ENCODE measurements at regions not wholly inside any gene's neighbourhood (a gene's known extent, or its start where the extent isn't known, plus 50 kb on each side); places are given as distances from the start of the nearest gene placed in this dataset.

DNA sequence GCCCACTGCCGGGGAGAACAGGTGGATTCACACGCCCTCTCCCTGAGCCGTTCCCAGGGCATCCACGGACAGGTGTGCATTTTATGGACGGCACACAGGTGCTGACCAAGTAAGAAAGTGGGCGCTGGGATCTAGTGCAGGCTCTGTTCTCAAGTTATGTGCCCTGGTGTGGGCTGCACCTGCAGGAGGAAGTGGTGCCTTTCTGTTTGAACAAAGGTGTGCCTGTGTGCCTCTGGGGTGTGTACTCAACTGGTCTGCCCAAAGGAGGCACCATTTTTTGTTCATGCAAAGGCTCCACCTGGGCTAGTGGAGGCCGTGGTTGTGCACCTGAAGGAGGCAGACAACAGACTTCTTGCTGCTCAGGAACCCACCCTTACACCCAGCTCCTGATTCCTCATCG is 88.2 kb upstream of the HK2 start:
- no peaks in the 10 kb centered on the region for H4K20me1 ChIP-seq (ENCODE audit: insufficient read depth)
- H3K79me2 ChIP-seq (replicated peaks; ENCODE audit: insufficient read depth, low read length), result no peaks in the 10 kb centered on the region
- H3K4me3 ChIP-seq (ENCODE audit: low read length), result no peak overlapping the region
- H3K36me3 ChIP-seq (ENCODE audit: insufficient read depth, low read length), result no peaks in the 10 kb centered on the region
- no peak overlapping the region for H3K4me2 ChIP-seq (ENCODE audit: low read length)
- no peaks in the 10 kb centered on the region for H3K27me3 ChIP-seq (ENCODE audit: insufficient read depth, low read depth, low read length)
- no peaks in the 10 kb centered on the region for H3K9me2 ChIP-seq (ENCODE audit: insufficient read depth, low read length)
- H3K9me3 ChIP-seq (ENCODE audit: low read length), result no peaks in the 10 kb centered on the region
- no peak overlapping the region for H3K27ac ChIP-seq (ENCODE audit: low read length)
- no peaks in the 10 kb centered on the region for H3F3A ChIP-seq (ENCODE audit: insufficient read depth, low read length, poor library complexity, severe bottlenecking)
- H3K9ac ChIP-seq (ENCODE audit: low read length), result no peak overlapping the region
- no peak overlapping the region for H2AFZ ChIP-seq (ENCODE audit: low read depth, low read length)
- no peak for TF ChIP-seq MXI1 (conservative IDR thresholded peaks at IDR 0.05; ENCODE audit: poor library complexity, severe bottlenecking)
- no peak for TF ChIP-seq TAF1 (IDR thresholded peaks at IDR 0.05; ENCODE audit: low read depth)
- no peak for TF ChIP-seq RAD21 (conservative IDR thresholded peaks at IDR 0.05)
- TF ChIP-seq, protein P1, sequence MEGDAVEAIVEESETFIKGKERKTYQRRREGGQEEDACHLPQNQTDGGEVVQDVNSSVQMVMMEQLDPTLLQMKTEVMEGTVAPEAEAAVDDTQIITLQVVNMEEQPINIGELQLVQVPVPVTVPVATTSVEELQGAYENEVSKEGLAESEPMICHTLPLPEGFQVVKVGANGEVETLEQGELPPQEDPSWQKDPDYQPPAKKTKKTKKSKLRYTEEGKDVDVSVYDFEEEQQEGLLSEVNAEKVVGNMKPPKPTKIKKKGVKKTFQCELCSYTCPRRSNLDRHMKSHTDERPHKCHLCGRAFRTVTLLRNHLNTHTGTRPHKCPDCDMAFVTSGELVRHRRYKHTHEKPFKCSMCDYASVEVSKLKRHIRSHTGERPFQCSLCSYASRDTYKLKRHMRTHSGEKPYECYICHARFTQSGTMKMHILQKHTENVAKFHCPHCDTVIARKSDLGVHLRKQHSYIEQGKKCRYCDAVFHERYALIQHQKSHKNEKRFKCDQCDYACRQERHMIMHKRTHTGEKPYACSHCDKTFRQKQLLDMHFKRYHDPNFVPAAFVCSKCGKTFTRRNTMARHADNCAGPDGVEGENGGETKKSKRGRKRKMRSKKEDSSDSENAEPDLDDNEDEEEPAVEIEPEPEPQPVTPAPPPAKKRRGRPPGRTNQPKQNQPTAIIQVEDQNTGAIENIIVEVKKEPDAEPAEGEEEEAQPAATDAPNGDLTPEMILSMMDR (IDR thresholded peaks at IDR 0.05; ENCODE audit: poor library complexity, severe bottlenecking), result no peak
- no peak for TF ChIP-seq POLR2AphosphoS5 (IDR thresholded peaks at IDR 0.05)
- TF ChIP-seq EP300 (conservative IDR thresholded peaks at IDR 0.05; ENCODE audit: poor library complexity, severe bottlenecking), result no peak
- no peak for TF ChIP-seq REST (IDR thresholded peaks at IDR 0.05; ENCODE audit: borderline replicate concordance)
- TF ChIP-seq EZH2 (IDR thresholded peaks at IDR 0.05; ENCODE audit: borderline replicate concordance, insufficient read depth, low read length, poor library complexity, severe bottlenecking), result no peak
- TF ChIP-seq SMC3 (conservative IDR thresholded peaks at IDR 0.05; ENCODE audit: poor library complexity), result no peak

GRCh38 chr2:74746480-74746879 is 87.4 kb upstream of the HK2 start:
- no peaks in the 10 kb centered on the region for H3K79me2 ChIP-seq (replicated peaks; ENCODE audit: insufficient read depth, low read length)
- no peaks in the 10 kb centered on the region for H3K9me3 ChIP-seq (ENCODE audit: low read length)
- H3F3A ChIP-seq (ENCODE audit: insufficient read depth, low read length, poor library complexity, severe bottlenecking), result no peaks in the 10 kb centered on the region
- no peaks in the 10 kb centered on the region for H4K20me1 ChIP-seq (ENCODE audit: insufficient read depth)
- no peak overlapping the region for H3K27ac ChIP-seq (ENCODE audit: low read length)
- H3K9ac ChIP-seq (ENCODE audit: low read length), result no peak overlapping the region
- no peak overlapping the region for H3K4me2 ChIP-seq (ENCODE audit: low read length)
- TF ChIP-seq SMC3 (conservative IDR thresholded peaks at IDR 0.05; ENCODE audit: poor library complexity) (no peak), RAD21 (conservative IDR thresholded peaks at IDR 0.05) (no peak), MXI1 (conservative IDR thresholded peaks at IDR 0.05; ENCODE audit: poor library complexity, severe bottlenecking) (no peak), POLR2AphosphoS5 (IDR thresholded peaks at IDR 0.05) (no peak), TAF1 (IDR thresholded peaks at IDR 0.05; ENCODE audit: low read depth) (no peak), REST (IDR thresholded peaks at IDR 0.05; ENCODE audit: borderline replicate concordance) (no peak), EP300 (conservative IDR thresholded peaks at IDR 0.05; ENCODE audit: poor library complexity, severe bottlenecking) (no peak), EZH2 (IDR thresholded peaks at IDR 0.05; ENCODE audit: borderline replicate concordance, insufficient read depth, low read length, poor library complexity, severe bottlenecking) (no peak)
- TF ChIP-seq, protein P1 (IDR thresholded peaks at IDR 0.05; ENCODE audit: poor library complexity, severe bottlenecking), result no peak
- H2AFZ ChIP-seq (ENCODE audit: low read depth, low read length), result no peak overlapping the region
- H3K4me3 ChIP-seq (ENCODE audit: low read length), result no peak overlapping the region
- no peaks in the 10 kb centered on the region for H3K9me2 ChIP-seq (ENCODE audit: insufficient read depth, low read length)
- H3K27me3 ChIP-seq (ENCODE audit: insufficient read depth, low read depth, low read length), result no peaks in the 10 kb centered on the region
- H3K36me3 ChIP-seq (ENCODE audit: insufficient read depth, low read length), result no peaks in the 10 kb centered on the region
